GM21515 (cell line): ENCODE measurements at regions not wholly inside any gene's neighbourhood (a gene's known extent, or its start where the extent isn't known, plus 50 kb on each side); places are given as distances from the start of the nearest gene placed in this dataset.

Source experiments
- ATAC-seq: cut with Tn5 transposase; IDR thresholded peaks from one replicate; pipeline ENCODE4 v1.9.1; 2021; ENCODE audit not compliant: unreplicated experiment

GRCh38 chr2:196433116-196433515, 206.4 kb upstream of the CCDC150 start:
- no peak for ATAC-seq

DNA sequence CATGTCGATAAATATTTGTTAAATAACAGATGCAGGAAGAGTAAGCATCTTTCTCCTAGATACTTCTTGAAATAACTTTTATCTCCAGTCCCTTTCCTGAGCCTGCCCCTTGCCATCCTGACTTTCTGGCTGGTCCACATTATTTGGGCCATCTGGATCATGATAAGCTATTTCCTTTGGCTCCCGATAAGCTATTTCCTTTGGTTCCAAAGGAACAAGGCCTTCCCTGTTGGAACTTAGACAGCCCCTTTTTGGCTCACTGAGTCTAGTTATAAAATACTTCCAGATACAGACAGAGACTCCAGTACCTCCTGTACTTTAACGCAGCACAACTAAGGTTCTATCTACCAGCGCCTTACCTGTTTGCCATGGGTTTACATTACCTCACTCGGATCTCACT, 205.3 kb upstream of the CCDC150 start:
- no peak for ATAC-seq

DNA sequence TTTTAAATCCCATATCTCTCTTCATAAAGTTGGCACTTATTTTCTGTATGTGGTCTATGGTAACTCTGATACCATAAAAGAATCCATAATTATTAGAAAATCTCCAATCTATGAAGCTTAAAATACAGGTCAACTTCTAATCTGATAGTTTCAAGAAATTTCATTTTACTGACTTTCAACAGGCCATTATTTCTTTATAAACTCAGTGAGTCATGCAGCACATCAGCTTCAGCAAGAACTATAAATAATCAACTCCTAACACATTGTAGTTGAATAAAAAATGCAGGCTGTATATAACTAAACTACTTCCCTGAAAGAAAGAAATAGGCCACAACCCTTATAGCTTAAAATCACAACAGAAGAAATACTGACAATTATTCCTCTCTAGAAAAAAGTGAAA, 204.3 kb upstream of the CCDC150 start:
- no peak for ATAC-seq

- no peak for ATAC-seq
Observed at GRCh38 chr2:196437626-196438025, 201.9 kb upstream of the CCDC150 start.

DNA sequence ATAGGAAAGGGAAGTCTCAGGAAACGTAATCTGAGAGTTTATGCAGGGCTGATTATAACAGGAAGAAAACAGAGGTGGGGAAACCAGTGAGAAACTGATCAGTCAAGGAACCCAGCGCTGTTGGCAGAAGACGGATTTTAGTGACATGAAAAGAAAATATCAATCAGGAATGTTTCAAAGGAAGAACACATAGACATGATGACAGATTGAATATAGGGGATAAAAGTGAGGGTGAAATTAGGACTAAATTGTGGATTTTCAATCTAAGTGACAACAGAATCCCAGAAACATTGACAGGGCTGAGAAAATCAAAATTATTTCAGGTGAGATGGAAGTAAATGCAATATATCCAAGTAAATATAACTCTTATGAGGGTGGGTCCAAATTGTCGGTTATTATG, 199.8 kb upstream of the CCDC150 start:
- ATAC-seq, result no peak

DNA sequence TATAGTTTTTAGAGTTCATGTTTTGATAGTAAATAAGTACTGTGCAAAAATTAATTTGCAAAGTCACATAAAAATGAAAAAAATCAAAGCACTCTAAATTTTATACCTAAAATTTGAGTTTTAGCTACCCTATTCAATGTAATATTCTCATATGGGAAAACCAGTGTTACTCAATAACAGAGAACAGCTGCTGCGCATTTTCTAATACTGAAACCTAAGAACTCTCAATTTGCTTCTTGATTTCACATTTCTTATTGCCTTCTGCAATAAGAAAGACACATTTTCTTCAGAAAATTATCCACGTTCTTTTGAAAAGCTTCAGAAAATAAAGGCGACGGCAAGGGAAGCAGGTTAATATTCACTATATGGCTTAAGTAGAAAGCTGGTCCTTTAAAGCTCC, 199.1 kb upstream of the CCDC150 start:
- peak; percentile 53 for ATAC-seq

GRCh38 chr2:196441527-196441926, 198.0 kb upstream of the CCDC150 start:
- ATAC-seq, result no peak

- no peak for ATAC-seq
Observed at GRCh38 chr2:196442211-196442610, 197.3 kb upstream of the CCDC150 start.

DNA sequence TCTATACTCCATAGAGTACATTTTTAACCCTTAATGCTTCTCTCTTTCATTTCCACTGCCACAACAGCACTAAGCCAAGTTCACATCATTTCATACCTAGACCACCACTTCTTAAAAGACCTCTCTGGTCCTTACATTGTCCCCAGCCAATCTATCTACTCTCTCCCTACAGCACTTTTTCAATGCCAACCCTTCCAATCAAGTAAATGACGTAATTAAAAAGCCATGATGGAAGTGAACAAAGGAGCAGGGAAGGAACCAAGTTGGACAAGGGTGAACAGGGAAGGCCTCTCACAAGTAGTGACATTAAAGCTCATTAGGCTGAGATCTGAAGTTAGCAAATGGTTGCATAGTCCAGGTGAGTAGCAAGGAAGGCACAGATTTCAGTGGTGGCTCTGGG, 195.1 kb upstream of the CCDC150 start:
- ATAC-seq, result no peak

- ATAC-seq, result no peak
Observed at GRCh38 chr2:196445991-196446390, 193.5 kb upstream of the CCDC150 start.

DNA sequence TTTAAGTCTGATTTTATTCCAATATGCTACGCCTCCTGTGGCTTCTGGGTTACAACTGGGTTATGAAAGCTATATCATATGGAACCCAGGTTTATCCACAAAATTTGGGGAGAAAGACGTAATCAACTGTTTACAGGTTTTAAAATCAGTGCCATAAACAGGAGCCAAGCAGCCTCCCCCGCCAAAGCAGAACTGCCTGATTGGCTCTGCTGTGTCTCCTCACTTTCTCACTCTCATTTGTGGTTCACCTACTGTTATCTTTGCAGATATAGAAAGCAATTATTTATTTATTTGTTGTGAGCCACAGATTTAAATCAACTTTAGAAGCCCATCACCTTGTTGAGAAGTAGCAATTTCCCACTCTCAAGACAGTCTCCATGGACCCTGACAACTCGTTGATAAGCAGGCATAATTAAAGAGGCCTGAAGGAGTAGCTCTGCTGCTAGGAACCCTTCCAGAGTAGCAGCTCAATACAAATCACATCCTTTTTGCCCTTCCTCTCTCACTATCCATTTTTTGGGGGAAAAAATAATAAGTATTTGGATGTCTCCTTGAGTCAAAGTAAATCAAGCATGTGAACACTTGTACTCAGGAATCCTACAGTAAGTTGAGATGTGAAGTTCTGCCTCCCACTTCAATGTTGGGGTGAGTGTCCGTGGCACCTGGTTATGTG, 191.0 kb upstream of the CCDC150 start:
- ATAC-seq, result no peak

DNA sequence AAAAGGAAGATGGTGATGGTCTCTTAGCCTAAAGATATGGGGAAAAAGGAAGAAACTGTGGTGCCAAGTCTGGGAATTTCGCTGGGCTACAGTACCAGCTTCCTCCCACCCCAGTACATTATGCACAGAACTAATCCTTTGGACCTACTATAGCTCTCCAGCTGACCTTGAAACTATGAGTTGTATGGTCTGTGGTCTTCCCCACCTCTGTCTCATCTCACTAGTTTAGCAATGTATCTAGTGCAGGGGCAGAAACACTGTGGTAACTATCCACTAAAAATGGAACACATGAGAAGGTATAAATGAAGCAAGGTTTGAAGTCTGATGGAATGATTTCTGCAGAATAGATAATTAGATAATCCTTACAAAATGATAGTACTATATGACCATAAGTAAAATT, 190.4 kb upstream of the CCDC150 start:
- no peak for ATAC-seq

GRCh38 chr2:196452758-196453157, 186.8 kb upstream of the CCDC150 start:
- no peak for ATAC-seq

- ATAC-seq, result no peak
Observed at GRCh38 chr2:196453613-196454047, 185.9 kb upstream of the CCDC150 start.

DNA sequence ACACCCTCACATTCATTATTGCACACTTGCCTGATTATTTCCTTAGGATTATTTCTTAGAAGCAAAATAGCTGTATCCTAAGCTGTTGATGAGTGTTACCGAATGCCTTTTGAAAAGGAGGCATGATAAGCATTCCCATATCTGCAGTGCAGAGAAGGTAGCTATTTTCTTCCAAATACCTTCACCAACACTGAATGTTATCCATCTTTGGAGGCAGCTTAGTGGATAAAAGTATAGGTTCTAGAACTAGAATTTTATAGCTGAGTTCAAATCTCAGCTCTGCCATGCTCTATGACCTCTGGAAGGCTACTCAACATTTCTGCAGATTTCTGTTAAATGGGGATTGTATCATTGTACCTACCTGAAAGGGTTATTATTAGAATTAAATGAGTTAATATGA, 185.0 kb upstream of the CCDC150 start:
- no peak for ATAC-seq

DNA sequence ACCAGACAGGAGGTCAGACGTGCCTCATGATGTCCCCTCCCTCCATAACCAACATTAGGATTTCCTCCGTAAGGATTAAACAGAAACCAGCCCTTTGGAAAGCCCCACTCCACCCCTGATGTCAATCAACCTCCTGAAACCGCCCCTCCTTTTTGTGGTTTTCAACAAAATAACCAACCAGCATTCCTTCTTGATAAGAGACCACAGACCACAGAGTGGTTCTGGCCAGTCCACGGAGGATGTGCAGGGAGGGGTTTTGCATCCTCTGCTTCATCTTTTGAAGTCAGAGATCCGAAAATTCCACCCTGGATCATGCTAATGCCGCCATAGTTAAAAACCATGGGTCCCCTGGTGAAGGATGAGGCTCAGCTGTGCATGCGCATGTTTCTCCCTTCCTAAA, 180.0 kb upstream of the CCDC150 start:
- ATAC-seq, result no peak

DNA sequence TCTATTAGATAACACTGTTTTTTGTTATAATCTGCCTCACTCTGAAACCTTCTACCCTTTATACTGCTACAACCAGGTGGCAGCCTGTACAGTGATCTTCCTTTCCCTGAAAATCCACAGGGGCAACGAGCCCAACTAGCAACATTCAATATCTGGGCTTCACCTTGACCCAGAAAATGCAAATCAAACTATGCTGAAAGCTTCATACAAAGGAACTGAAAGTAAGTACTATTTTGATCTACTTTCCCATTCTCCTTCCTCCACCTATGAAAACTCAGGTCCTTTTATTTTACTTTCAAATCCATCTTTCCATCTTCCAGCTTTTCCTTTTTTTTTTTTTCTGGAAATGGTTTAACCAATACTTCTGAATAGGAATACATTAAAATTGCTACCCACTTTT, 175.8 kb upstream of the CCDC150 start:
- no peak for ATAC-seq

- no peak for ATAC-seq
Observed at GRCh38 chr2:196464311-196464710, 175.2 kb upstream of the CCDC150 start.

- no peak for ATAC-seq
Observed at GRCh38 chr2:196466581-196466980, 172.9 kb upstream of the CCDC150 start.

- no peak for ATAC-seq
Observed at GRCh38 chr2:196468394-196468793, 171.1 kb upstream of the CCDC150 start.

DNA sequence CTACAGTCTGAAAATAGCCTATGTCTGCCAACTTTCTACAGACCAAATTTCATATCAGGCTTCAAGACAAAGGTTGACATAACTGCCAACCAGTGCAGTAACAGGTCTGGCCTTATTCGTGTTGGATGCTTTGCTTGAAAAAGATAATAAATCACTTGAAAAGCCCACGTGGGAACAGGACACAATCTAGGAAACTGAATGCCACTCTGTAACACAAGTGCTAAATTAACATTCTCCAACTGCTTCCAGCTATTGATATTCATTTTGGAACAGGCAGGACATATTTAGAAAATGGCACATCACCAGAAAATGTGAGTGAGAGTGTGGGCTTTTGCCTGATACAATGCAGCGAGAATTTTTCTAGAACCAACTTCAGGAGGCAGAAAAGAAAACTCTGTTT, 165.9 kb upstream of the CCDC150 start:
- no peak for ATAC-seq

DNA sequence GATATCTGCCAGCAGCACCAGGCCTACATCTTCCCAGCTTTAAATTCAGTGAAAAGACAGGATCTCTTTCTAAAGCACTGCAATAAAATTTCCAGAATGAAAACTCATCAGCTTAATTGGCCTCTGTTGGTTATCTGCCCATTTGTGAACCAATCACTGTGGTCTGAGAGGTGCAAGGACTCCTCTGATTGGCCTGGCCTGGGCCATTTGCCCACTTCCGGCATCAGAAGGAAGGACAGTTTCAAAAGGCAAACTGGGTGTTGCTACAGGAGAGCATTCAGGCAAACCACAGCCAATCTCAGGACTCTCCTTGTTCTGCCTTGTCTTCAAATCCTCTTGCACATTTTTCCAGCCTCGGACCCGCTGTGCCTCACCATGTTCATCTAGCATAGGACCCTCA, 163.9 kb upstream of the CCDC150 start:
- no peak for ATAC-seq

DNA sequence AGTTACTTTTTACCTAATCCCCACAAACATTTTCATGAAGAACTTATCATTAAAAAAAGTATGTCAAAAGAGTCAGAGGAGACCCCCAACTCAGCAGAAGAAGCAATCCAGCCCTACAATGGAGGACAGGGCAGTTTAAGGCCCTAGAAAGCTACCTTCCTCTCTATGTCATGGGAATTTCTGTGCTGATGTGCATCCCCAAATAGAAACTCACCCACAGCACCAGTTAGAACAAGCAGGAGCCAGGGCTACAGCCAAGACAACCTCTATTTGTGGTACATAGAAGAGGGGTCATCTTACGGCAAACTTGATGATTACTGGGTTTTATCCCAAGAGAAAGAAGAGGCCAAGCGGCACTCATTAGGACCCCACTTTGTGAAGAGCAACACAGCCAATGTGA, 160.9 kb upstream of the CCDC150 start:
- no peak for ATAC-seq
